ENCODE measurements at regions not wholly inside any gene's neighbourhood (a gene's known extent, or its start where the extent isn't known, plus 50 kb on each side); places are given as distances from the start of the nearest gene placed in this dataset.

- TF ChIP-seq TAF1 (IDR thresholded peaks at IDR 0.05; ENCODE audit: low read depth, low read length), result no peak
- TF ChIP-seq POLR2AphosphoS5 (IDR thresholded peaks at IDR 0.05; ENCODE audit: low read depth, low read length), result no peak
- TF ChIP-seq POU2F2 (IDR thresholded peaks at IDR 0.05; ENCODE audit: low read depth, low read length), result no peak
- no peak for TF ChIP-seq POLR2A (IDR thresholded peaks at IDR 0.05; ENCODE audit: low read depth, low read length)
Observed at GRCh38 chr2:22992441-22992840, 392.5 kb upstream of the KLHL29 start.
